ENCODE measurements at regions not wholly inside any gene's neighbourhood (a gene's known extent, or its start where the extent isn't known, plus 50 kb on each side); places are given as distances from the start of the nearest gene placed in this dataset.

GRCh38 chr22:49142891-49143290, 684.8 kb downstream of the BRD1 start:
- no peak for DNase-seq (ENCODE audit: low read depth, low spot score)

DNA sequence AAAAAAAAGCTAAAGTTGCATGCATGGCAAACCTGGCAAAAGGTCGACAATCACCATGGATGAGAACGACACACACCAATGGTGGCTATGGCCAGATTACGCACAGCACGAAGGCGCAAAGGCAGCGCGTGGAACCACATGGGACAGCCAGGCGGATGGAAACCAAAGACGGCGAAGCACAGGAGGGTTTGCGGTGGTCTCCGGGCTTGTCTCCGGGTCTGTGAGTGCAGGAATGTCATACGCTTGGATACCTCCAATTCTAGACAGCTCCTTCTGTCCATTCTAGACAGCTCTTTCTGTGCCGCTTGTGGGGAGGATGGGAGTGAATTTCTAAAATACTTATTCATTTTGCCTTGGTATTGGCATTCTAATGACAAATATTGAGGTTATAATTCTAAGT, 685.4 kb downstream of the BRD1 start:
- DNase-seq (ENCODE audit: low read depth, low spot score), result no peak

DNA sequence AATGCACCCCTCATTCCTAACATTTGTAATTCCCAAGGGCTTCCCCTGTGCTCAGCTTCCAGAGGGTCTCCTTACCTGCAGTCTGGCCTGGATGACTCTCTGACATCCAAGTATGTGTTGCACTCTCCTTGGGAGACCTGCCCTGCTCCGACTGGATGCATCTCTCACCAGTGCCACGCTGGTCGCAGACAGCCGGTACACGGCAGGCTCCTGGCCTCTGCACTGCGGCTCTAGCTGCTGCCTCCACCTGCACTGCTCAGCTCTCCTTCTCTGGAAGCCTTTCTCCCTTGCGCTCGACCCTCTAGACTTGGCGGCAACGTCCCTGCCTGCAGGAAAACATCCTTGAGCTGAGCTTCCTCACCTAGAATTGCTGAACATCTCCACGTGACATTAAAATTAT, 685.9 kb downstream of the BRD1 start:
- DNase-seq (ENCODE audit: low read depth, low spot score), result no peak

DNA sequence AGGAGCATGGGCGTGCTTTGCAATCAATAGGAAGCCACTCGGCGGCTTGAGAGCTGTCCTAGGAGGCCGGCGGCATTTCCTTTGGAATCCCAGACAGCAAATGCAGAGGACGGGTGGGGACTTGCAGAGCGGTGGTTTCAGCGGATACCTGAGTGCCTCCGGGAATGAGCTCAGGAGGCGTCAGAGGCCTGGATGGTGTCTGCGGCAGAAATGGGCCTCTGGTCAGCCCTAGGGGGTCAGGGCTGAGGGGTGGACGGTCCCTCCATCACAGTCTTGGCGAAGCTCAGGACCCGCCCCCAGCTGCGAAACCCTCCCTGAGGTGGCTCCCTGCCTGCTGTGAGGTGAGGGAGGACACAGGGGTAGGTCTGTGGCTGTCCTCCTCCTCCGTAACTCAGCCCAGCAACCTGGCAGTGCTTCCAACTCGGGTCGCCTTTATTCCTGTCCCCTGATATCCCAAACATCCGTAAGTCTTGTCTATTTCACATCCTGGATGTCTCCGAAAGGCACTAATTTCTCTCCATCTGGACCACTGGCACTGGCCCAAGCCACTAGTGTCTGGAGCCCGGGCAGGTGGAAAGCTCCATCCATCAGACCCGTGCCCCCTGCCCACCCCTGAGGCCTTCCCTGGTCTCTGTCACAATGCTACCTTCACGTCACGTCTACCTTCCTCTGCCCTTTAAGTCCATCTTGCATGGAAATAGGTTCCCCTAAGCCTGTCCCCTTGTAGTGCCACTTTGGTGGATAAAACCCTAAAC, 686.6 kb downstream of the BRD1 start:
- no peak for DNase-seq (ENCODE audit: low read depth, low spot score)

GRCh38 chr22:49139492-49140151, 688.1 kb downstream of the BRD1 start:
- DNase-seq (ENCODE audit: low read depth, low spot score), result no peak

- no peak for DNase-seq (ENCODE audit: low read depth, low spot score)
These were observed 689.4 kb downstream of the BRD1 start for GRCh38 chr22:49138250-49138790.

DNA sequence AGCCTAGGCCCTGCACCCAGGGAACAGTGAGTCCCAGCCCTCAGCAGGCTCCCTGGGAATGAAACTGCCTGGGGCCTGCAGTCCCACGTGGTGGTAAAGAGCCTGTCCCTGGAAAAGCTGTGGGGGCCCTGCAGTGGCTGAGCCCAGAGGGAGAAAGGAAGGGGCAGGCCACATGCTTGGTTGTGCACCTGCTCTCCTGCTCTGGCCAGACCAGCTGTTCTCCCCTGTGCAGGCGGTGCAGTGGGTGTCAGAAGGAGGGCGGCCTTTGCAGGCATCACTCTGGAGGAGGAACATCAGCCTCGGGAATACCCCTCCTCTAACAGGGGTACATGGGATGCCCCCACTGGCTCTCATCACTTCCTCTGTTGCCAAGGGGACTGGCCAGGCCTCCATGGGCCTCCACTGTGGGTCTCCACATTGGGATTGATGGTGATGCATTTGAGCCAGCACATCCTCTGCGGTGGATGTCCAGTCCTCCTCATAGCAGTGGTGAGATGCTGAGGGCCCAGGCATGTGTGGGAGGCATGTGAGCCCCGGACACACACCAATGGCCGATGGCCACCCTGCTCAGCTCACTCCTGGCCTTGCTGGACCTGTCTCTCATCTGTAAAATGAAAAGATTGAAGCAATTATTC, 690.4 kb downstream of the BRD1 start:
- DNase-seq (ENCODE audit: low read depth, low spot score), result no peak

- DNase-seq (ENCODE audit: low read depth, low spot score), result no peak
These were observed 690.9 kb downstream of the BRD1 start for GRCh38 chr22:49136816-49137180.

DNA sequence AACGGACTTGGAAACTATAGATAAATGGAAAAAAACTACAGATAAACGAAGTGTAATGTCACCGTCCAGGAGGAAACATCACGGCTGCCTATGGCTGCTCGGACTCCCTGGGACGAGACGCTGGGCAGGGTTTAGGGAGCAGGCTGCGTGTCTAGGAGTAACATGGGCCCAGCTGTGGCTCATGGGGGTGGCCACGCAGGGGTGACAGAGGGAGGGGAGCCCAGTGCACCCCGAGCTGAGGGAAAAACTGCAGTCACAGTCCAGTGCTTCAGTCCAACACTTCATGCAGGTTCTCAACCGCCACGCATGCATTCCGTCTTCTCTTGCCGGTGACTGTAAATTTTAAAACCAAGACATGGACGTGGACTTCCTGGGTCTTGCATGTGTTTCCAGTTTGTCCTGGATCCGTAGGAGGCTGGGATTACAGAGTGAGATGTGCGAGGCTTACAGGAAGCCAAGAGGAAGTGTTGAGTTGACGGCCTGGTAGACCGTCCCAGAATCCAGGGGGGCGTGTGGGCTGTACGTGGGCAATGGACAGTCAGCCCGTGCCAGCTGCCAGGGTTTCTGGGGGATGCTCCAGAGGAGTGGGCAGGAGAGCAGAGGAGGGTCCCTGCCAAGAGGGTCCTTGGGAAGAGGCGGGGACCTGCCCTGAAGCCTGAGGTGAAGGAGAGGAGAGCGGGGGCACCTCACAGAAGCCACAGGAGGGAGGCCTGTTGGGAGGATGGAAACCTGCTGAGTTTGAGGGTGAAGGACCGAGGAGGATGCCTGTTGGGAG, 691.4 kb downstream of the BRD1 start:
- DNase-seq (ENCODE audit: low read depth, low spot score), result no peak

DNA sequence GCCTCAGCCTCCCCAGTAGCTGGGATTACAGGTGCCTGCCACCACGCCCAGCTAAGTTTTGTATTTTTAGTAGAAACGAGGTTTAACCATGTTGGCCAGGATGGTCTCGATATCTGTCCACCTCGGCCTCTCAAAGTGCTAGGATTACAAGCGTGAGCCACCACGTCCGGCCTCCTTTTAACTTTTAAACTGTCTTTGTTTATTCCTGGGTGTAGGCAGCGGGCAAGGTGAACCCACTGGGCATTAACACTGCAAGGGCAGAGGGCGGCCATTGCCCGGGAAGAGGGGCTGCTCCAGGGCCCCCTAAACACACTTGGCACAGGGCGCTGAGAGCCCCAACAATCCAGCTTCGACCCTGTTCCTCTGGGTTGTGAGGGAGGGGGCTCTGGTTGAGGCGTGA, 693.6 kb downstream of the BRD1 start:
- no peak for DNase-seq (ENCODE audit: low read depth, low spot score)

DNA sequence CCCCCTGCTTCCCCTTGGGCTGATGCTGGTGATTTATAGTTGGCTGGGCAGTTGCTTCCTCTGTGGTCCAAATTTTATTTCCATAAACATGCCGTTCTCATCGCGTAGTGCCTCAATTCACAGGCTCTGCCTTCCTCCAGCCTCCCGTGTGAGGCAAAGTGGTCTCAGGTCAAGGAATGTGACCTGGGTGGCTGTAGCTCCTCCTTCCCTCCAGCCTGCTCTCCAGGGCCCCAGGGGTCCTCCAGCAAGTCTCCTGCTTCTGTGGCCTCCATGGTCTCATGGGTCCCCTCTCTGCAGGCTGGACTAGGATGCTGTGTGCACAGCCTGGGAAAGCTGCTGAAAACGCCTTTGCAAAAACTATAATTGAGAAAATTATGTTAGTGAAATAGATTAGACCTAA, 694.1 kb downstream of the BRD1 start:
- DNase-seq (ENCODE audit: low read depth, low spot score), result no peak

DNA sequence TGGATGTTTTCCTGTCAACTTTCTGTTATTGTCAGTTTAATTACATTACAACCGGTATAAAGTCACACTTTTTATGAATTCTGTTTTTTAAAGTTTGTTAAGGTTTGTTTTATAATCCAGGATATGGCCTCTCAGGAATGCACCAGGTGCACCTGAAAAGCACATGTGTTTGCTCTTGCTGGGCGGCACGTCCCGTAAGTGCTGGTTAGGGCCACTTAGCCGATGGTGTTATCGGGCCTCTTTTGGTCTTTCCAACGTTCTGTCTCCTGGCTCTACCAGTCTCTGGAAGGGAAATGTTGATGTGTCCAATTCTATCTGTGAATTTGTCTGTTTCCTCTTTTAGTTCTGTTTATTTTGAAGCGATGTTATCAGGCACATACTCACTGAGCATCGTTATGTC, 695.7 kb downstream of the BRD1 start:
- DNase-seq (ENCODE audit: low read depth, low spot score), result no peak

DNA sequence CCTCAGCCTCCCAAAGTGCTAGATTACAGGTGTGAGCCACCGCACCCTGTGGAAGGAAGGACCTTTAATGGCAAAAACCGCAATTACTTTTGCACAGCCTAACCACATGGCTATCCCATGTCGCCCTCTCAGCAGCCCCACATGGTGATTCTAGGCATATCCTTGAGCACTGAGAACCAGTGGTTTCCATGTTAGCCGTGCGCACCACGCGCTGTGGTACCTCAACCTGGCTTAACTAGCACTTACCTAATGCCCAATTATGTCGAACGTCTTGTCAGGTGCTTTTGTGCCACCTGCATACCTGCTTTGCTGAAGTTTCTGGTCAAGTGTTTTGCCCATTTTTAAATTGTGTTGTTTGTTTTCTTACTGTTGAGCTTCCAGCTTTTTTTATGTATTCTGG, 697.9 kb downstream of the BRD1 start:
- no peak for DNase-seq (ENCODE audit: low read depth, low spot score)

DNA sequence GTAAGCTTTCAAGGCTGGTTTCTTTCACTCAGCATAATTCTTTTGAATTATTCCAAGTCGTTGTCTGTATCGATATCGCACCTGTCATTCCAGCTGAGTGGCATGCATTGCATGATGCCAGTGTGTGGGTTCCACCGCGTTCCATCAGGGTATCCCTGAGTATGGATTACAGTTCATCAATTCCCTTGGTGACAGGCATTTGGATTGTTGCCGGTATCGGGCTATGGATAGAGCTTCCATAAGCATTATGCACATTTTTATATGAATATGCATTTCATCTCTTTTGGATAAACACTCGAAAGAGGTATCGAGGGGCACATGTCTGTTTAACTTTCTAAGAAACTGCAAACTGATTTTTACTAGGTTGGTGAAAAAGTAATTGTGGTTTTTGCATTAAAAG, 698.8 kb downstream of the BRD1 start:
- DNase-seq (ENCODE audit: low read depth, low spot score), result no peak

- DNase-seq (ENCODE audit: low read depth, low spot score), result no peak
These were observed 703.1 kb downstream of the BRD1 start for GRCh38 chr22:49124608-49125007.

DNA sequence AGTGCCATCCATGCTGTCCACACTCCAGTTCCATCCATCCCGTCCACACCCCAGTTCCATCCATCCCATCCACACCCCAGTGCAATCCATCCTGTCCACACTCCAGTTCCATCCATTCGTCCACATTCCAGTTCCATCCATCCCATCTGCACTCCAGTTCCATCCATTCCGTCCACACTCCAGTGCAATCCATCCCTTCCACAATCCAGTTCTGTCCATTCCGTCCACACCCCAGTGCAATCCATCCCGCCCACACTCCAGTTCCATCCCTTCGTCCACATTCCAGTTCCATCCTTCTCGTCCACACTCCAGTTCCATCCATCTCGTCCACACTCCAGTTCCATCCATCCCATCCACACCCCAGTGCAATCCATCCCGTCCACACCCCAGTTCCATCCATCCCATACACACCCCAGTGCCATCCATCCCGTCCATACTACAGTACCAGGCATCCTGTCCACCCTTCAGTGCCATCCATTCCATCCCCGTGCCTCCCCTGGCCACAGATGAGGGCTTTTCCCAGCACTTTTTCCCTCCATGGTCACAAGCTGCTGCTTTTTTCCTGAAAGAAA, 704.0 kb downstream of the BRD1 start:
- no peak for DNase-seq (ENCODE audit: low read depth, low spot score)

DNA sequence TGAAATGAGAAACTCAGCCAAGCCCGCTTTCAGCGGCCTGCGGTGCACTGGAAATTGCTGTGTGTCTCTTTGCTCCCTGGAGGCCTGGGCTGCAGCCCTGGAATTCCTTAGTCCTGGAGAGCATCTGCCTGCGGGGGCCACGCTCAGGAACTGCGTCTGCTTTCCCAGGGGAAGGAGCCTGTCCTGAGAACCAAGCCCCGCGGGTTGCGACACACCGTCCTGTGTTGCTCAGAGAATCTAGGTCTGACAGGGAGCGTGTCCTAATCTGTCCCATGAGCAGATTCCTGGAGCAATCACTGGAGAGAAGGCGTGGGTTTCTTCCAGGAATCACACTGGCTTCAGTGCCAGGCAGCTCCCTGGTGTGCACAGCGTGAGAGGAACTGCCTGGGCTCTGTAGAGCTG, 708.1 kb downstream of the BRD1 start:
- DNase-seq (ENCODE audit: low read depth, low spot score), result no peak

- no peak for DNase-seq (ENCODE audit: low read depth, low spot score)
These were observed 709.6 kb downstream of the BRD1 start for GRCh38 chr22:49118065-49118464.

- DNase-seq (ENCODE audit: low read depth, low spot score), result no peak
These were observed 710.2 kb downstream of the BRD1 start for GRCh38 chr22:49117486-49117885.

DNA sequence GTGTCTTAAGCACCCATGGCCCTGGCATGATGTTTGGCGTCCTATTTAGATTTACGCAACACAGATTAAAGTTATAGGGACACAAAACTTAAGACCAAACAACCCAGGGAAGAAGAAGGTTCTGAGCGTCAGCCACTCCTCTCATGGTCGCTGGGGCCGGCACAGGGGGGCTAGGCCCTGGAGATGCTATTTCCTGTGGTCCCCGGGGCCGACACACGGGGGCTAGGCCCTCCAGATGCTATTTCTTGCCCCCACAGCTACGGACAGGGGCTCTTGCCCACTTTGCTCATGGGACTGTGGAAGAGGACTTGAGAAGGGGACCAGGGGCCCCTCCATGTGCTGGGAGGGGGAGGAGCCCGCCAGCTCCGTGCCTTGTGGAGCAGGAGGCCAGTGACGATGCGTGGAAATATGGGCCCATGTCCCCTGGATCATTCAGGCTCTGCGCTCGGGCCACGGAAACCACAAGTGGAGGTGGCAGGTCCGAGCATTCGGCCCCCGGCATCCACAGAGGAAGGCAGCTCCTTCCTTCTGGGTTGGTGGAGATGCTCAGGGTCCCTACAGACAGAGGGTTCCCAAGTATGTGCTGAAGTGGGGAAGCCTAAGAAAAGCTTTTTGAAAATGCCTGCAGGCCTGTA, 711.1 kb downstream of the BRD1 start:
- DNase-seq (ENCODE audit: low read depth, low spot score), result no peak

DNA sequence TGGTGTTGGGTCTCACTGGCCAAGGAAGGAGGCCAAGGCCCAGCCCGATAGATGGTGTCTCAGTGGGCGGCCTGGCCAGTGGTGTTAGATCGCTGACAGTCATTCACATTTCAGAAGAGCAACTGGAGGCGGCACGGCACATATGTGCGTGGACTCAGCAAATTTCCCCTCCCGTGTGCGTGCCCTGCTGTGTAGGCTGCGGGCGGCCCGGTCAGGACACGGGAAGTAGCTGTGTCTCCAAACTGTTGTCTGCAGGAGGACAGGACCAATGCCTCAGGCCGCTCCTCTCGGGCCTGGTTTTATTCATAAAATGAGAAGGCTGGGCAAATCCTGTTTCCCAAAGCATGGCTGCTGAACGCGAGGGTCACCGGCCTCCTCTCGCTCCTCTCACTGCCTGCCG, 711.7 kb downstream of the BRD1 start:
- no peak for DNase-seq (ENCODE audit: low read depth, low spot score)
